ENCODE measurements at regions not wholly inside any gene's neighbourhood (a gene's known extent, or its start where the extent isn't known, plus 50 kb on each side); places are given as distances from the start of the nearest gene placed in this dataset.

- TF ChIP-seq CTCF (IDR thresholded peaks at IDR 0.05) (no peak), POLR2A (IDR thresholded peaks at IDR 0.05) (no peak), EP300 (IDR thresholded peaks at IDR 0.05) (no peak)
Measured at GRCh38 chr5:117020999-117021398, 446.4 kb upstream of the SEMA6A start.
